Lower leg skin (tissue), 4 donors: ENCODE measurements at regions not wholly inside any gene's neighbourhood (a gene's known extent, or its start where the extent isn't known, plus 50 kb on each side); places are given as distances from the start of the nearest gene placed in this dataset.

Experiments used
- DNase-seq, 2 donors: peaks; one replicate each; pipeline ENCODE4 v3.0.0-alpha.2; 2019; ENCODE audit warnings: low spot score in 2 of 2
- H3K4me3 ChIP-seq: fragments of 200-600 bp; sonication (generic); 2 replicates; pipeline ENCODE4 v1.5.1; 2017; ENCODE audit warnings: mild to moderate bottlenecking, low read depth; ENCODE audit not compliant: poor library complexity, severe bottlenecking
- POLR2A ChIP-seq, 2 donors: fragments of 450-650 bp; IDR thresholded peaks; one replicate each; pipeline ENCODE4 v1.6.1; 2016 to 2017; ENCODE audit warnings: antibody characterized with exemption in 2 of 2, mild to moderate bottlenecking in 1 of 2, moderate library complexity in 1 of 2
- WGBS, 2 donors: methylation state at CpG; one replicate each; pipeline ENCODE4 v1.1.5; 2018; 5-methylcytosine and 5-hydroxymethylcytosine counted together
- intact Hi-C: fragments of 100-400 bp; cut with DNase I; formaldehyde crosslinking; loops from one replicate; pipeline ENCODE4 v1.15.0; 2023; ENCODE audit warnings: low total_unique reads
- TF ChIP-seq, protein P1 (sequence below), 3 donors: fragments of 450-650 bp; IDR thresholded peaks; one replicate each; pipeline ENCODE4 v1.5.1; 2016; ENCODE audit warnings: antibody characterized with exemption in 3 of 3, mild to moderate bottlenecking in 3 of 3, moderate library complexity in 2 of 3

DNA sequence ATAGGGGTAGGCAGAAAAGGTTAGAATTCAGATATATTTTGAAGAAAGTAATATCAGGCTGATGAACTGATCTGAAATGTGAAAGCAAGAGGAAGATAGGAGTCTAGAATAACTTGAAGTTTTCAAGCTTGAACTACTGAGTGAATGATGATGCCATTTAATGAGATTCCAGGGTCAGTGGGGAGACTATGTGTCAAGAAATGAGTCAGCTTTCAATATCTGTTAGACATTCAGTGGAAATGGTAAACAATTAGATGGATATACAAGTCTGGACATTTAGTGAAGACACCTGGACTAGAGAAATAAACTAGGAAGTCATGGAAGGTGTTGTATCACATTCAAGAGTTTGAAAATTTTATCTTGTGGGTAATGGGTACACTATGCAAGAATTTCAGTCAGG lies 326.9 kb downstream of the FSIP2 start:
- H3K4me3 ChIP-seq = no peak overlapping the region
- intact Hi-C loops = no loop called here
- TF ChIP-seq, protein P1, sequence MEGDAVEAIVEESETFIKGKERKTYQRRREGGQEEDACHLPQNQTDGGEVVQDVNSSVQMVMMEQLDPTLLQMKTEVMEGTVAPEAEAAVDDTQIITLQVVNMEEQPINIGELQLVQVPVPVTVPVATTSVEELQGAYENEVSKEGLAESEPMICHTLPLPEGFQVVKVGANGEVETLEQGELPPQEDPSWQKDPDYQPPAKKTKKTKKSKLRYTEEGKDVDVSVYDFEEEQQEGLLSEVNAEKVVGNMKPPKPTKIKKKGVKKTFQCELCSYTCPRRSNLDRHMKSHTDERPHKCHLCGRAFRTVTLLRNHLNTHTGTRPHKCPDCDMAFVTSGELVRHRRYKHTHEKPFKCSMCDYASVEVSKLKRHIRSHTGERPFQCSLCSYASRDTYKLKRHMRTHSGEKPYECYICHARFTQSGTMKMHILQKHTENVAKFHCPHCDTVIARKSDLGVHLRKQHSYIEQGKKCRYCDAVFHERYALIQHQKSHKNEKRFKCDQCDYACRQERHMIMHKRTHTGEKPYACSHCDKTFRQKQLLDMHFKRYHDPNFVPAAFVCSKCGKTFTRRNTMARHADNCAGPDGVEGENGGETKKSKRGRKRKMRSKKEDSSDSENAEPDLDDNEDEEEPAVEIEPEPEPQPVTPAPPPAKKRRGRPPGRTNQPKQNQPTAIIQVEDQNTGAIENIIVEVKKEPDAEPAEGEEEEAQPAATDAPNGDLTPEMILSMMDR (IDR thresholded peaks at IDR 0.05) = no peak
- TF ChIP-seq POLR2A (IDR thresholded peaks at IDR 0.05) = no peak
- no peak for DNase-seq

DNA sequence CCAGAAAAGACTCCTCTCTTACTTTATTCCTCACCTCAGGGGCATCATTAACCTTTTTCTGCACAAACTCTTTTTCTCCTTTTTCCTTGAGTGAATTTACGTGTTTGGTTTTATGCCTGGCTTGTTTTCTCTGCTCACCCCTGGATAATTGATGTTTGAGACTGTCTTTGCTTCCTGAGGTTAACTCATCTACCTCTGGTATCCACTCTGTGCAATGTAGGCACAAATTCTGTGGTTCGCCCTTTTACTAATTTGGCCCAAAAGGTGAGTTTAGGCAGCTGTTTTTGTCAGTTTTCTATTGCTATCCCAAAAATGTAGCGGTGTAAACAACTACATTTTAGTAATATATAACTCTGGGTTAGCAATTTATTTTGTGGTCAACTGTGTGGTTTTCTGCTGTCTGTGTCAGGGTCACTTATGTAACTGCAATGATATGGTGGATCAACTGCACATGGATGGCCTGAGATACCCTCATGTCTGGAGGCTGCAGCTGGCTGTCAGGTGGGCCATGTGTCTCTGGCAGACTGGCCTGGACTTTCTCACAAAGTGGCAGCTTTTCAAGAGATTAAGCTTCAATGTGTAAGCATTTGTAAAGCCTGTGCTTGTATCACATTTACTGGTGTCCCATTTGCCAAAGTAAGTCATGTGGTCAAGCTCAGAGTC lies 329.7 kb downstream of the FSIP2 start:
- H3K4me3 ChIP-seq = no peak overlapping the region
- intact Hi-C loops = no loop called here
- no peak for DNase-seq
- no peak for TF ChIP-seq POLR2A (IDR thresholded peaks at IDR 0.05)
- TF ChIP-seq, protein P1 (IDR thresholded peaks at IDR 0.05) = no peak
- 78 to 94% methylated on average over 3 of the region's 3 CpGs for WGBS, 2 donors

DNA sequence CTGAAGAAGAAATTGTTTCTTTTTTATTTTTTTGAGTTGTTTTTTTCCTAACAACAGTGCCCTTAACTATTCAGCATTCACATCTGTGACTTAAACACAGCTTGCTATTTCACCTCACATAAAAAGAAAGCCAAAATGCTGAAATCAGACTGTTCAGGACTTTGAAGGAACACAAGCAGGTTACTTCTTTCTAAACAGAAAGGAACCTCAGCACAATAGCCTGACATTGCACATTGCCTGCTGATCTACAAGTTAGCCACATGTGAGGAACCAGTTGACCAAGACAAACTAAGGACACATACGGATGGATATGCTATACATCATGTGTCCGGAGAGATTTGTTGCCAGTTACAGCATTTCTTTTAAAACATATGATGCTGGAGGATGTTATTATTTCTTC lies 331.1 kb downstream of the FSIP2 start:
- H3K4me3 ChIP-seq = no peak overlapping the region
- intact Hi-C loops = no loop called here
- no peak for TF ChIP-seq POLR2A (IDR thresholded peaks at IDR 0.05)
- TF ChIP-seq, protein P1 (IDR thresholded peaks at IDR 0.05) = no peak
- no peak for DNase-seq
- WGBS, 2 donors = 97% methylated on average over 2 of the region's 2 CpGs

DNA sequence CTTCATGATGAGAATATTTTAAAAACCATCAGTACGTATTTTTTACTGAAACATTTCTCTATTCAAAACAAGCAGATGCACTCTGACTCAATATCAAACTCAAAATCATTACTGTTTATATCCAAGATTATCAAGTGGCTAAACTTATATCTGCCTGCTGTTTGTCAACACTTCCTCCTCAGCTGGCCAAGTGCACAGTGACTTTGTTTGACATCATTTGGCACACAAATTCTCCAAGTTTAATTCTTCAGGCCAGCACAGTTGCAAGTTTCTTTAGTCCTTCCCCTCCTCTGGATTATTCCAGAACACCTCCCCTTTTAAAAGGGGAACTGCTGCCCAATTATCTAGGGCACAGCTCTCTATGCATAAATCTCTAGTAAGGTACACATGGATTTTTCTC lies 346.6 kb downstream of the FSIP2 start:
- 73 to 79% methylated on average over 1 of the region's 1 CpG for WGBS, 2 donors
- no peak overlapping the region for H3K4me3 ChIP-seq
- TF ChIP-seq POLR2A (IDR thresholded peaks at IDR 0.05) = no peak
- TF ChIP-seq, protein P1 (IDR thresholded peaks at IDR 0.05) = no peak
- no peak for DNase-seq
- intact Hi-C loops = no loop called here

DNA sequence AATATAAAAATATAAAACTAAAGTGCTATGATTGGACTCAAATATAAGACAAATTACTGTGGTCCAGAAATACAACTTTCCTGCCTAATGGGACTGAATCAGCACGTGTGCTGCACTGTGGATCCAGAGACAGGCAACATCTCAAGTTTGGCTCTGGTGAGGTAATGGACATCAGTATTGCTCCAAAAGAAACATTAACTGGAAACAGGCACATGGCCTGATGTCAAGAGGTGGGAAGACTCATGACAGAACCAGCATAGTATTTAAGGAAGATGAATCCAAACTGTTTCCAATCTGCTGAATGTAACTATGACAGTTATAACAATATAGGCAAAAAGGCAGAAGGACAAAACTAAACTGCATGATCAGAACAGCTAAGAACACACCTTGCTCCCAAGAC lies 354.6 kb downstream of the FSIP2 start:
- 60 to 68% methylated on average over 1 of the region's 1 CpG for WGBS, 2 donors
- no peak for TF ChIP-seq POLR2A (IDR thresholded peaks at IDR 0.05)
- TF ChIP-seq, protein P1 (IDR thresholded peaks at IDR 0.05) = no peak
- H3K4me3 ChIP-seq = no peak overlapping the region
- intact Hi-C loops = no loop called here
- no peak for DNase-seq

DNA sequence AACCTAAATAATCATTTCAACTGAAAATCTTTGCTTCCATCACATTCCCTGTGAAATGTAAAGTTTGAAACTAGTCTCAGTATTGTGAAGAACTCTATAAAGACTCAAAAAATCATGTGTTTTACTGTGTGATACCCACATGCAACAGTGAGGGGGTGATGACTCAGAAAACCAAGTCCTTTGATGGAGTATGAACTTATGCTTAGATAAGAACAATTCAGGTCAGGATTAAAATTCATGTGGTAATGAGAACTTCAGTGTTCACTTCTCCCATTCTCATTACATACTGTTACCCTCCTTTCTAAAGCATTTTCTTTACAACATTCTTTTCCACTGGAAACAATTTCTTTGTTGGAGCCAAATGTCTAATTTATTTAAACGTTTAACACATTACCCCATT lies 360.2 kb downstream of the FSIP2 start:
- intact Hi-C loops = no loop called here
- TF ChIP-seq, protein P1 (IDR thresholded peaks at IDR 0.05) = no peak
- TF ChIP-seq POLR2A (IDR thresholded peaks at IDR 0.05) = no peak
- H3K4me3 ChIP-seq = no peak overlapping the region
- WGBS, 2 donors = 50 to 54% methylated on average over 1 of the region's 1 CpG
- DNase-seq = no peak
